SK-N-SH treated with all-trans-retinoic acid at 6 μM for 48 hours (cell line): ENCODE measurements at regions not wholly inside any gene's neighbourhood (a gene's known extent, or its start where the extent isn't known, plus 50 kb on each side); places are given as distances from the start of the nearest gene placed in this dataset.

Experiments
- ATAC-seq: fragments of 200-7000 bp; cut with Tn5 transposase; 3 replicates; pipeline ENCODE4 v1.9.1; 2020; ENCODE audit warnings: mild to moderate bottlenecking, moderate library complexity
- ARNTL ChIP-seq: fragments of 450-650 bp; formaldehyde crosslinking; IDR thresholded peaks from 2 replicates; pipeline ENCODE4 v1.5.0; 2020; ENCODE audit warnings: low read depth, mild to moderate bottlenecking, moderate library complexity, borderline replicate concordance
- BACH2 ChIP-seq: fragments of 250-450 bp; sonication (Bioruptor Pico); IDR thresholded peaks from 2 replicates; pipeline ENCODE4 v1.9.0; 2021; ENCODE audit warnings: mild to moderate bottlenecking, borderline replicate concordance
- CREB5 ChIP-seq: fragments of 250-450 bp; sonication (Bioruptor Pico); IDR thresholded peaks from 2 replicates; pipeline ENCODE4 v1.5.1; 2020; ENCODE audit warnings: low read depth, mild to moderate bottlenecking, moderate library complexity
- CSDC2 ChIP-seq: fragments of 250-450 bp; sonication (Bioruptor Pico); IDR thresholded peaks from 2 replicates; pipeline ENCODE4 v1.5.0; 2020; ENCODE audit warnings: mild to moderate bottlenecking, moderate library complexity
- ESRRG ChIP-seq: fragments of 250-450 bp; sonication (Bioruptor Pico); IDR thresholded peaks from 2 replicates; pipeline ENCODE4 v1.6.1; 2021; ENCODE audit warnings: mild to moderate bottlenecking
- GLIS3 ChIP-seq: fragments of 250-450 bp; sonication (Bioruptor Pico); IDR thresholded peaks from 2 replicates; pipeline ENCODE4 v1.5.0; 2020; ENCODE audit warnings: mild to moderate bottlenecking, moderate library complexity
- ISL1 ChIP-seq: fragments of 250-450 bp; sonication (Bioruptor Pico); IDR thresholded peaks from 2 replicates; pipeline ENCODE4 v2.1.2; 2022; ENCODE audit warnings: mild to moderate bottlenecking, moderate library complexity
- OSR1 ChIP-seq: fragments of 250-450 bp; sonication (Bioruptor Pico); IDR thresholded peaks from 2 replicates; pipeline ENCODE4 v1.8.0; 2022; ENCODE audit warnings: moderate library complexity, mild to moderate bottlenecking, inconsistent platforms
- PATZ1 ChIP-seq: fragments of 250-450 bp; sonication (Bioruptor Pico); IDR thresholded peaks from 2 replicates; pipeline ENCODE4 v1.8.0; 2020; ENCODE audit warnings: mild to moderate bottlenecking, moderate library complexity, borderline replicate concordance
- PPARA ChIP-seq: fragments of 250-450 bp; sonication (Bioruptor Pico); IDR thresholded peaks from 2 replicates; pipeline ENCODE4 v1.5.0; 2020; ENCODE audit warnings: mild to moderate bottlenecking, borderline replicate concordance
- RARB ChIP-seq: fragments of 250-450 bp; sonication (Bioruptor Pico); IDR thresholded peaks from 2 replicates; pipeline ENCODE4 v1.8.0; 2021; ENCODE audit warnings: mild to moderate bottlenecking, moderate library complexity
- SNAI2 ChIP-seq: fragments of 250-450 bp; sonication (Bioruptor Pico); IDR thresholded peaks from 2 replicates; pipeline ENCODE4 v1.5.0; 2020; ENCODE audit warnings: mild to moderate bottlenecking, moderate library complexity
- TCF4 ChIP-seq: fragments of 250-450 bp; sonication (Bioruptor Pico); IDR thresholded peaks from 2 replicates; pipeline ENCODE4 v1.8.0; 2021; ENCODE audit warnings: mild to moderate bottlenecking, moderate library complexity, borderline replicate concordance
- TSHZ2 ChIP-seq: fragments of 250-450 bp; sonication (Bioruptor Pico); IDR thresholded peaks from 2 replicates; pipeline ENCODE4 v1.5.0; 2020; ENCODE audit warnings: mild to moderate bottlenecking, moderate library complexity
- ZC3H10 ChIP-seq: fragments of 250-450 bp; sonication (Bioruptor Pico); IDR thresholded peaks from 2 replicates; pipeline ENCODE4 v1.5.1; 2021; ENCODE audit warnings: mild to moderate bottlenecking, moderate library complexity
- ZFP30 ChIP-seq: fragments of 450-650 bp; formaldehyde crosslinking; IDR thresholded peaks from 2 replicates; pipeline ENCODE4 v1.5.0; 2022; ENCODE audit warnings: mild to moderate bottlenecking, moderate library complexity
- ZNF565 ChIP-seq: fragments of 450-650 bp; formaldehyde crosslinking; conservative IDR thresholded peaks from 2 replicates; pipeline ENCODE4 v1.5.0; 2020; ENCODE audit warnings: low read depth, mild to moderate bottlenecking, moderate library complexity
- ZNF70 ChIP-seq: fragments of 450-650 bp; formaldehyde crosslinking; IDR thresholded peaks from 2 replicates; pipeline ENCODE4 v1.5.0; 2020; ENCODE audit warnings: mild to moderate bottlenecking, moderate library complexity
- ZNF8 ChIP-seq: fragments of 450-650 bp; formaldehyde crosslinking; IDR thresholded peaks from 2 replicates; pipeline ENCODE4 v1.5.0; 2020; ENCODE audit warnings: mild to moderate bottlenecking, moderate library complexity

- no peak for TF ChIP-seq ZNF565 (CRISPR knock-in tag)
- no peak for TF ChIP-seq ESRRG (CRISPR knock-in tag)
- no peak for TF ChIP-seq ARNTL (CRISPR knock-in tag)
- TF ChIP-seq PPARA (CRISPR knock-in tag) = no peak
- no peak for TF ChIP-seq OSR1 (CRISPR knock-in tag)
- TF ChIP-seq TCF4 (CRISPR knock-in tag) = no peak
- TF ChIP-seq CREB5 (CRISPR knock-in tag) = no peak
- no peak for TF ChIP-seq ISL1 (CRISPR knock-in tag)
- no peak for TF ChIP-seq GLIS3 (CRISPR knock-in tag)
- no peak for TF ChIP-seq BACH2 (CRISPR knock-in tag)
- TF ChIP-seq PATZ1 (CRISPR knock-in tag) = no peak
- no peak for TF ChIP-seq ZC3H10 (CRISPR knock-in tag)
- TF ChIP-seq, all 23 proteins: peak for 0
- no peak for ATAC-seq
Observed at GRCh38 chr2:33806041-33806440, 206.9 kb upstream of the FAM98A start.

GRCh38 chr2:33804155-33804554, 205.1 kb upstream of the FAM98A start:
- no peak for ATAC-seq
- TF ChIP-seq ZC3H10 (CRISPR knock-in tag) (no peak), OSR1 (CRISPR knock-in tag) (no peak), CSDC2 (CRISPR knock-in tag) (no peak), ZFP30 (no peak), ZNF70 (CRISPR knock-in tag) (no peak), ISL1 (CRISPR knock-in tag) (no peak), ZNF8 (no peak)

GRCh38 chr2:33796511-33796910, 197.4 kb upstream of the FAM98A start:
- no peak for ATAC-seq
- TF ChIP-seq ISL1 (CRISPR knock-in tag) (no peak), GLIS3 (CRISPR knock-in tag) (no peak), RARB (no peak), PPARA (CRISPR knock-in tag) (no peak), CREB5 (CRISPR knock-in tag) (no peak), ZFP30 (no peak), ESRRG (CRISPR knock-in tag) (no peak), PATZ1 (CRISPR knock-in tag) (no peak), SNAI2 (CRISPR knock-in tag) (no peak), ZNF565 (CRISPR knock-in tag) (no peak)

- no peak for ATAC-seq
- TF ChIP-seq BACH2 (CRISPR knock-in tag) (no peak), ESRRG (CRISPR knock-in tag) (no peak), ZC3H10 (CRISPR knock-in tag) (no peak)
Observed at GRCh38 chr2:33791625-33792024, 192.5 kb upstream of the FAM98A start.

- ATAC-seq = no peak
- TF ChIP-seq PATZ1 (CRISPR knock-in tag) (no peak), TSHZ2 (no peak), SNAI2 (CRISPR knock-in tag) (no peak), ZNF8 (no peak), GLIS3 (CRISPR knock-in tag) (no peak), ARNTL (CRISPR knock-in tag) (no peak), OSR1 (CRISPR knock-in tag) (no peak), ZNF70 (CRISPR knock-in tag) (no peak), ZFP30 (no peak), CREB5 (CRISPR knock-in tag) (no peak), TCF4 (CRISPR knock-in tag) (no peak), ZNF565 (CRISPR knock-in tag) (no peak), ZC3H10 (CRISPR knock-in tag) (no peak)
Observed at GRCh38 chr2:33788044-33788443, 188.9 kb upstream of the FAM98A start.
